Fibroblast of pulmonary artery (primary cell): ENCODE measurements at regions not wholly inside any gene's neighbourhood (a gene's known extent, or its start where the extent isn't known, plus 50 kb on each side); places are given as distances from the start of the nearest gene placed in this dataset.
"Not testable (repeated sequence)": the region's sequence is repeated elsewhere in the genome, so short reads cannot be mapped to it uniquely, and the experiment has no call there.

Experiments used
- DNase-seq: peaks from one replicate; pipeline ENCODE4 v3.0.0-alpha.2; 2010; ENCODE audit warnings: low read depth
- H3K4me3 ChIP-seq: replicated peaks from 2 replicates; pipeline ENCODE4 v1.5.1; 2011; ENCODE audit warnings: low read depth, mild to moderate bottlenecking, control low read depth, low read length, moderate library complexity
- TF ChIP-seq, protein P1 (sequence below): IDR thresholded peaks from 2 replicates; pipeline ENCODE4 v1.5.1; 2011; ENCODE audit warnings: mild to moderate bottlenecking, control low read depth, low read length, inconsistent platforms; ENCODE audit errors: missing control alignments

DNA sequence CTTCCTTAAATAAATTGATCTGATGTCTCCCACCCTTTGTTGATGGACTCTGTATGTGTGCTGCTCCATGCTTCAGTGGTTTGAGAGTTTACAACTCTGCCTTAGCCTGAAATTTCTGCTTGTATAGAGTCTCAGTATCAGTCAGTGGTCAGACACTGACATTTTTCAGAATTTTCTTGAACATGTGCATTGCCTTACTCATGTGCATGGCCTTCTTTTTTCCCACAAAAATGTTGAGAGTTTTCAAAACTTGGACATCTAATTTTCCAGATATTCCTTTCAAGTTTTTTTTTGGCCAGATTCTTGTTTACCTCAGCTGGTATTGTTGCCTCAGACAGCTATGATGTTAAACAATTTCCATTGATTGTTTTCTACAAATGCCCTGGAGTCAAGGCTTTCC lies 427.1 kb upstream of the CHD1 start:
- H3K4me3 ChIP-seq, result no peak overlapping the region
- TF ChIP-seq, protein P1, sequence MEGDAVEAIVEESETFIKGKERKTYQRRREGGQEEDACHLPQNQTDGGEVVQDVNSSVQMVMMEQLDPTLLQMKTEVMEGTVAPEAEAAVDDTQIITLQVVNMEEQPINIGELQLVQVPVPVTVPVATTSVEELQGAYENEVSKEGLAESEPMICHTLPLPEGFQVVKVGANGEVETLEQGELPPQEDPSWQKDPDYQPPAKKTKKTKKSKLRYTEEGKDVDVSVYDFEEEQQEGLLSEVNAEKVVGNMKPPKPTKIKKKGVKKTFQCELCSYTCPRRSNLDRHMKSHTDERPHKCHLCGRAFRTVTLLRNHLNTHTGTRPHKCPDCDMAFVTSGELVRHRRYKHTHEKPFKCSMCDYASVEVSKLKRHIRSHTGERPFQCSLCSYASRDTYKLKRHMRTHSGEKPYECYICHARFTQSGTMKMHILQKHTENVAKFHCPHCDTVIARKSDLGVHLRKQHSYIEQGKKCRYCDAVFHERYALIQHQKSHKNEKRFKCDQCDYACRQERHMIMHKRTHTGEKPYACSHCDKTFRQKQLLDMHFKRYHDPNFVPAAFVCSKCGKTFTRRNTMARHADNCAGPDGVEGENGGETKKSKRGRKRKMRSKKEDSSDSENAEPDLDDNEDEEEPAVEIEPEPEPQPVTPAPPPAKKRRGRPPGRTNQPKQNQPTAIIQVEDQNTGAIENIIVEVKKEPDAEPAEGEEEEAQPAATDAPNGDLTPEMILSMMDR, result no peak
- no peak for DNase-seq

DNA sequence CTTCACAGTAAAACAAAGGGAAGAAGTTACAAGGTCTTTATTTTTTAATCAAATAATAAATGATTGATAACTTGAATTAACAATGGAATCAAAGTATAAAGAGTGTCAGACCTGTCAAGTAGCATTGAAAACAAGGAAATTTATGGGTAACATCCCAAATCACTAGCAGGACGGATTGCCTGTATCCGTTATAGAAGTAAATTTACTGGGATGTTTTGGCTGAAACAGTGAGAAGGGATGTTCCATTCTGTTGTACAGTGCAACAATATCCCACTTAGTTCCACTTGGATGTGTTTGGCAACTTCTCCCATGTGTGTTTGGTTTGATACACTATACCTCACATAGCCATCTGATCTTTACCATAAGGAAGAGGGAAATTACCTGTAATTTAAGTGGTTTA lies 421.0 kb upstream of the CHD1 start:
- no peak for DNase-seq
- TF ChIP-seq, protein P1, result no peak
- H3K4me3 ChIP-seq, result no peak overlapping the region

DNA sequence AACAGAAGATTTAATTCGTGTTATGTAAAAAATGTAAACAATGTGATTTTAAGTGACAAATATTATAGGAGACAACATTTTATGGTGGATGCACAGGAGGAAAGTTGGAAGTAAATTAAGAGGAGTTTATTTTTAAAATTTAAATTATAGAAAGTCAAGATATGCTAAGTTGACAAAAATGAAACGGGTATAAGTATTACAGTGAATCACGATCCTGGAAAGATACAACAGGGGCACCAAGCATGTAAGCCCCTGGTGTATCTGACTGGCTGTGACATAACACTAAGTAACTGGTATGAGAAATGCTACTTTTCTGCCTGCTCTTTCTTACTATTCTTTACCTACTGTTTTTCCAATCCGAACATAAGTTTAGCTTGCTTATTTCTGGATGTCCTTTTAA lies 419.8 kb upstream of the CHD1 start:
- H3K4me3 ChIP-seq, result no peak overlapping the region
- no peak for DNase-seq
- TF ChIP-seq, protein P1, result no peak

DNA sequence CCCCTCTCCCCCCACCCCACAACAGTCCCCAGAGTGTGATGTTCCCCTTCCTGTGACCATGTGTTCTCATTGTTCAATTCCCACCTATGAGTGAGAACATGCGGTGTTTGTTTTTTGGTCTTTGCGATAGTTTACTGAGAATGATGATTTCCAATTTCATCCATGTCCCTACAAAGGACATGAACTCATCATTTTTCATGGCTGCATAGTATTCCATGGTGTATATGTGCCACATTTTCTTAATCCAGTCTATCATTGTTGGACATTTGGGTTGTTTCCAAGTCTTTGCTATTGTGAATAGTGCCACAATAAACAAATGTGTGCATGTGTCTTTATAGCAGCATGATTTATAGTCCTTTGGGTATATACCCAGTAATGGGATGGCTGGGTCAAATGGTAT lies 411.0 kb upstream of the CHD1 start:
- not testable (repeated sequence) for DNase-seq, H3K4me3 ChIP-seq

DNA sequence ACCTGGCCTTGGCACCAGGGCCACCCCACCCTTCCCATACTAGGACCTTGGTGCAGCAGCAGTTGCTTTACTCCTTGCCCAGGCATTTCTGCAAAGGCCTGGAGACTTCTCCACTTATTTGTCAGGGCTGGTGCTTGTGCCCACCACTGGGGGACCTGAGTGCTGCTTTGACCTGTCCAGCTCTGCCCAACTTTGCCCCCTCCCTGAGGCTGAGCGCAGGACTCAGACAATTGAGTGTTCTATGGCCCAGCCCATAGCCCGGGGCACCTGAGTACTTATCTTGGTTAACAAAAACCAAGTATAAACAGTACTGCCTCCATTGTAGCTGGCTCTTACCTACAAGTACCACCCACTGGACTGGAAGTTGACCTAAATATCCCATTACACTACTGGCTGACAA lies 406.1 kb upstream of the CHD1 start:
- TF ChIP-seq, protein P1, result no peak
- no peak for DNase-seq
- no peak overlapping the region for H3K4me3 ChIP-seq

DNA sequence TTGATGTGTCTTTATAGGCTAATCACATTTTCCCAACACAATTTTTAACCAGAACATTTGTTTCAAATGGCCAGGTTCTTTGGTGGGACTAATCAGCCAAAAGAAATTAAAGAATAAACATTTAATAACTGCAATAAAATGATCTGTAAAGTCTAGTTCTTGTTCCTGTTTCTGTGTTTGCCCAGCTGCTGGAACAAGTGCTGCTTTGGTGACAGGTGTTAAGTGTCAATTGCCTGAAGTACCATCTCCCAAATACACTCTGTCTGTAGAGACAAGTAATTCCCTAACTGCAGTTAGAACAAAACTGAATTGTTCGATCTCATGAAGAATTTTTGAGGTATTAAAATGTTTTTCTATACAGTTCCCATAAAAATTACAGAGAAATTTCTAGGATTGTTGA lies 402.3 kb upstream of the CHD1 start:
- TF ChIP-seq, protein P1, result no peak
- no peak for DNase-seq
- no peak overlapping the region for H3K4me3 ChIP-seq

DNA sequence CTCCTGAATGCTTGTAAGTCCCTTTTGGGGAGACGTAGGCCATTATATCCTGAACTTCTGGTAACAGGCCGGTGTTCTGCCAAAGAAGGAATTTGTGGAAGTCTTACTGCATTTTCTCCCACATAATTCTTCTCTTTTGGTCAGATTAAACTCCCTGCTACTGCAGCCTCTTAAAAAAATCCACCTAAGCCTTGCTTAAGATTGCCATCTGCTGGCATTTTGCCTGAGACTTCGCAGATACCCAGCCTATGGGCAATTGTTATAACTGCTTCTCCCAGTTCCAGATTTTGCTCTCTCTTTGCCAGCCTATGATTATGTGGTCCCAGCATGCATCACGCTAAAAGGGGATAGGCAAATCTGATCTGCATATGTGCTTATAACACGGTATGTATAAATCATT lies 391.6 kb upstream of the CHD1 start:
- no peak overlapping the region for H3K4me3 ChIP-seq
- DNase-seq, result no peak
- TF ChIP-seq, protein P1, result no peak

DNA sequence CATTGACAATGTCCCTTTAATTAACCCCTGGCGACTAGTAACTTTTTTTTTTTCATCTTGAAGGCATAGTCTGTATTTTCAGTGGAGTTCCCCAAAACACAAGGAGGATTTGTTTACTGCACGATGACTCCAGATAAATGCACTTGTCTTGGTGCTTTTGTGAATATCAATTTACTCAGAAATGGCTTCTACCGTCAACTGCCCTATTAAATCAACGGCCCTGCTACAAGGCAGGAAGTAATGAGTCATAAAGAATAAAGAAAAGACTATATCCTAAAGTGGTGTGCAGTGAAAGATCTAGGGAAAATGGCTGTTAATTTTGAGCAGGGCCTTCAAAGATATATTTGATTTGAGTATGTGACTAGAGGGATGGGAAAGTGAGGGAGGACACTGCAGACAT lies 388.3 kb upstream of the CHD1 start:
- DNase-seq, result no peak
- TF ChIP-seq, protein P1, result no peak
- no peak overlapping the region for H3K4me3 ChIP-seq
